ENCODE measurements at regions not wholly inside any gene's neighbourhood (a gene's known extent, or its start where the extent isn't known, plus 50 kb on each side); places are given as distances from the start of the nearest gene placed in this dataset.
"Not testable (repeated sequence)": the region's sequence is repeated elsewhere in the genome, so short reads cannot be mapped to it uniquely, and the experiment has no call there.

- DNase-seq = peak; percentile 66
Measured at GRCh38 chr5:158514319-158514985, 585.3 kb downstream of the EBF1 start.

GRCh38 chr5:158513490-158514318 is 586.0 kb downstream of the EBF1 start:
- no peak for DNase-seq

GRCh38 chr5:158511454-158511853 is 588.3 kb downstream of the EBF1 start:
- no peak for DNase-seq

- DNase-seq = no peak
Measured at GRCh38 chr5:158510479-158510878, 589.2 kb downstream of the EBF1 start.

GRCh38 chr5:158506648-158507047 is 593.1 kb downstream of the EBF1 start:
- DNase-seq = no peak

- DNase-seq = no peak
Measured at GRCh38 chr5:158502686-158503085, 597.0 kb downstream of the EBF1 start.

- DNase-seq = no peak
Measured at GRCh38 chr5:158499892-158500418, 599.8 kb downstream of the EBF1 start.

GRCh38 chr5:158499075-158499891 is 600.4 kb downstream of the EBF1 start:
- peak; percentile 70 for DNase-seq

- DNase-seq = no peak
Measured at GRCh38 chr5:158496624-158497023, 603.1 kb downstream of the EBF1 start.

GRCh38 chr5:158494541-158494940 is 605.2 kb downstream of the EBF1 start:
- no peak for DNase-seq

- DNase-seq = not testable (repeated sequence)
Measured at GRCh38 chr5:158494044-158494443, 605.7 kb downstream of the EBF1 start.

- peak; percentile 75 for DNase-seq
Measured at GRCh38 chr5:158492841-158493242, 606.9 kb downstream of the EBF1 start.

GRCh38 chr5:158492136-158492535 is 607.6 kb downstream of the EBF1 start:
- no peak for DNase-seq

GRCh38 chr5:158487664-158488063 is 612.1 kb downstream of the EBF1 start:
- DNase-seq = no peak

GRCh38 chr5:158487156-158487555 is 612.6 kb downstream of the EBF1 start:
- DNase-seq = no peak

- no peak for DNase-seq
Measured at GRCh38 chr5:158486566-158486965, 613.1 kb downstream of the EBF1 start.

GRCh38 chr5:158485604-158486081 is 614.1 kb downstream of the EBF1 start:
- peak; percentile 88 for DNase-seq

GRCh38 chr5:158485047-158485446 is 614.7 kb downstream of the EBF1 start:
- peak; percentile 71 for DNase-seq

GRCh38 chr5:158484150-158484549 is 615.6 kb downstream of the EBF1 start:
- no peak for DNase-seq

- no peak for DNase-seq
Measured at GRCh38 chr5:158483281-158483860, 616.3 kb downstream of the EBF1 start.

GRCh38 chr5:158482125-158482524 is 617.6 kb downstream of the EBF1 start:
- no peak for DNase-seq

- DNase-seq = no peak
Measured at GRCh38 chr5:158478139-158478538, 619.2 kb upstream of the CLINT1 start.

GRCh38 chr5:158477214-158477613 is 618.3 kb upstream of the CLINT1 start:
- no peak for DNase-seq
